Left renal cortex interstitium (tissue), 4 donors: ENCODE measurements at regions not wholly inside any gene's neighbourhood (a gene's known extent, or its start where the extent isn't known, plus 50 kb on each side); places are given as distances from the start of the nearest gene placed in this dataset.

ENCODE experiments used
- DNase-seq, 4 donors: peaks; one replicate each; pipeline ENCODE4 v3.0.0-alpha.2; 2013; ENCODE audit warnings: low read depth in 4 of 4, low spot score in 2 of 4, missing footprints in 1 of 4

- DNase-seq: no peak
Measured at GRCh38 chr11:130765951-130766649, 150.2 kb downstream of the SNX19 start.

GRCh38 chr11:130766650-130767565, 149.4 kb downstream of the SNX19 start:
- DNase-seq: no peak

- no peak for DNase-seq
Measured at GRCh38 chr11:130769782-130770535, 146.3 kb downstream of the SNX19 start.

GRCh38 chr11:130771708-130772107, 144.6 kb downstream of the SNX19 start:
- DNase-seq: no peak

- no peak for DNase-seq
Measured at GRCh38 chr11:130772266-130773227, 143.7 kb downstream of the SNX19 start.

GRCh38 chr11:130773244-130773820, 142.9 kb downstream of the SNX19 start:
- no peak for DNase-seq

GRCh38 chr11:130774703-130775102, 141.6 kb downstream of the SNX19 start:
- no peak for DNase-seq

- DNase-seq: no peak
Measured at GRCh38 chr11:130775306-130776060, 140.8 kb downstream of the SNX19 start.

GRCh38 chr11:130776061-130776419, 140.2 kb downstream of the SNX19 start:
- no peak for DNase-seq

- DNase-seq: no peak
Measured at GRCh38 chr11:130778026-130778425, 138.3 kb downstream of the SNX19 start.

- DNase-seq: no peak
Measured at GRCh38 chr11:130778705-130779104, 137.6 kb downstream of the SNX19 start.

- no peak for DNase-seq
Measured at GRCh38 chr11:130779267-130779666, 137.0 kb downstream of the SNX19 start.

GRCh38 chr11:130779943-130780342, 136.3 kb downstream of the SNX19 start:
- DNase-seq: no peak

GRCh38 chr11:130780437-130780836, 135.8 kb downstream of the SNX19 start:
- DNase-seq: no peak

- no peak for DNase-seq
Measured at GRCh38 chr11:130781931-130782330, 134.3 kb downstream of the SNX19 start.

- DNase-seq: no peak
Measured at GRCh38 chr11:130782361-130783222, 133.7 kb downstream of the SNX19 start.

GRCh38 chr11:130783323-130783722, 133.0 kb downstream of the SNX19 start:
- DNase-seq: no peak
